ENCODE measurements at regions not wholly inside any gene's neighbourhood (a gene's known extent, or its start where the extent isn't known, plus 50 kb on each side); places are given as distances from the start of the nearest gene placed in this dataset.

- no peak for TF ChIP-seq ZNF114 (CRISPR knock-in tag; IDR thresholded peaks at IDR 0.05)
- no peak for TF ChIP-seq CREB1 (CRISPR knock-in tag; IDR thresholded peaks at IDR 0.05; ENCODE audit: low read depth)
- TF ChIP-seq ZNF331 (CRISPR knock-in tag; IDR thresholded peaks at IDR 0.05; ENCODE audit: low read depth) = no peak
These were observed 821.3 kb upstream of the TMEM132C start (continued) for GRCh38 chr12:127445581-127446139.

- H4K20me1 ChIP-seq (replicated peaks; ENCODE audit: insufficient read depth) = no peaks in the 10 kb centered on the region
- H3K4me3 ChIP-seq = no peak overlapping the region
- no peak overlapping the region for H3K4me2 ChIP-seq
- no peak overlapping the region for H2AFZ ChIP-seq
- Mint-ChIP-seq H3K9me3 (peaks cover 99% of the 10 kb centered on the region), H3K4me3 (no peak overlapping the region), H3K27me3 (ENCODE audit: insufficient read depth, low read depth, poor library complexity) (peaks cover 3% of the 10 kb centered on the region), H3K36me3 (ENCODE audit: low read depth) (peaks cover 50% of the 10 kb centered on the region), H3K4me1 (no peaks in the 10 kb centered on the region), H3K27ac (no peak overlapping the region)
- H3K36me3 ChIP-seq (ENCODE audit: insufficient read depth) = no peaks in the 10 kb centered on the region
- H3K27ac ChIP-seq (ENCODE audit: low read depth) = no peak overlapping the region
- H3K27me3 ChIP-seq (ENCODE audit: insufficient read depth) = no peaks in the 10 kb centered on the region
- H3K9me2 ChIP-seq (ENCODE audit: insufficient read depth) = no peaks in the 10 kb centered on the region
- H3K4me1 ChIP-seq (ENCODE audit: insufficient read depth) = no peaks in the 10 kb centered on the region
- DNase-seq (ENCODE audit: low spot score) (no peak), ATAC-seq (no peak)
- no peak for TF ChIP-seq JUNB (IDR thresholded peaks at IDR 0.05; ENCODE audit: unreplicated experiment)
- TF ChIP-seq CREB1 (CRISPR knock-in tag; IDR thresholded peaks at IDR 0.05; ENCODE audit: low read depth) = no peak
- no peak for TF ChIP-seq ZNF331 (CRISPR knock-in tag; IDR thresholded peaks at IDR 0.05; ENCODE audit: low read depth)
- no peak for TF ChIP-seq NANOG (IDR thresholded peaks at IDR 0.05; ENCODE audit: borderline replicate concordance)
- TF ChIP-seq EZH2phosphoT487 (IDR thresholded peaks at IDR 0.05; ENCODE audit: unreplicated experiment) = no peak
- no peak for TF ChIP-seq ZNF462 (CRISPR knock-in tag; IDR thresholded peaks at IDR 0.05)
- TF ChIP-seq REST (IDR thresholded peaks at IDR 0.05; ENCODE audit: unreplicated experiment) = no peak
- H3F3A ChIP-seq (replicated peaks; ENCODE audit: low read depth) = no peaks in the 10 kb centered on the region
- no peaks in the 10 kb centered on the region for H3K79me2 ChIP-seq (replicated peaks; ENCODE audit: insufficient read depth)
These were observed 818.1 kb upstream of the TMEM132C start for GRCh38 chr12:127448906-127449305.
